OCI-LY3 (cell line): ENCODE measurements at regions not wholly inside any gene's neighbourhood (a gene's known extent, or its start where the extent isn't known, plus 50 kb on each side); places are given as distances from the start of the nearest gene placed in this dataset.

Source experiments
- CTCF ChIP-seq: fragments of 200-600, 300-600 bp; sonication (generic); IDR thresholded peaks from 2 replicates; pipeline ENCODE4 v1.5.1; 2014; ENCODE audit warnings: antibody characterized with exemption, low read length, low read depth
- EZH2phosphoT487 ChIP-seq: fragments of 200-600 bp; shearing (Covaris generic); IDR thresholded peaks from 2 replicates; pipeline ENCODE4 v1.6.1; 2018; ENCODE audit warnings: antibody characterized with exemption, mixed run types, low read depth

GRCh38 chr7:121572615-121573014, 176.5 kb upstream of the FAM3C start:
- no peak for TF ChIP-seq CTCF
- no peak for TF ChIP-seq EZH2phosphoT487
